IMR-90 (cell line): ENCODE measurements at regions not wholly inside any gene's neighbourhood (a gene's known extent, or its start where the extent isn't known, plus 50 kb on each side); places are given as distances from the start of the nearest gene placed in this dataset.

ENCODE experiments used
- ATAC-seq: fragments of 200-7000 bp; cut with Tn5 transposase; 2 replicates; pipeline ENCODE4 v1.9.1; 2020; ENCODE audit warnings: low read depth, mild to moderate bottlenecking, moderate library complexity
- BruUV-seq: library from RNA; stranded (reverse); fragments of 400-500 nt; replicated peaks from 2 replicates; lab custom pipeline; 2021; lab: Mats Ljungman, UMichigan
- CTCF ChIA-PET: fragments of 300-600 bp; formaldehyde crosslinking; extraction: SDS; loops from one replicate; lab custom pipeline; 2021; ENCODE audit warnings: antibody characterized with exemption; lab: Yijun Ruan, JAX
- POLR2A ChIA-PET: fragments of 300-600 bp; sonication (Branson Sonifier 250); formaldehyde crosslinking; loops from one replicate; lab custom pipeline; 2022; ENCODE audit warnings: antibody characterized with exemption; ENCODE audit not compliant: unreplicated experiment; lab: Charles Lee
- DNase-seq: peaks from one replicate; pipeline ENCODE4 v3.0.0; 2013
- H2AFZ ChIP-seq: replicated peaks from 2 replicates; pipeline ENCODE3; 2013; ENCODE audit warnings: low read length, mild to moderate bottlenecking; ENCODE audit not compliant: poor library complexity
- H2AK5ac ChIP-seq: 2 replicates; pipeline ENCODE4 v1.6.1; 2013; ENCODE audit warnings: low read depth, low read length, inconsistent platforms
- H2AK9ac ChIP-seq: replicated peaks from 2 replicates; pipeline ENCODE3; 2013; ENCODE audit warnings: mild to moderate bottlenecking, low read depth, low read length, moderate library complexity; ENCODE audit not compliant: poor library complexity
- H2BK120ac ChIP-seq: 2 replicates; pipeline ENCODE4 v1.6.1; 2013; ENCODE audit warnings: low read depth, low read length, inconsistent platforms
- H2BK15ac ChIP-seq: 3 replicates; pipeline ENCODE4 v1.6.1; 2013; ENCODE audit warnings: low read depth, low read length, inconsistent platforms
- H2BK20ac ChIP-seq: 2 replicates; pipeline ENCODE4 v1.6.1; 2013; ENCODE audit warnings: low read depth, mild to moderate bottlenecking, inconsistent platforms, low read length, moderate library complexity
- H2BK5ac ChIP-seq: 2 replicates; pipeline ENCODE4 v1.6.1; 2013; ENCODE audit warnings: mild to moderate bottlenecking, low read depth, low read length, inconsistent platforms; ENCODE audit not compliant: poor library complexity, severe bottlenecking
- H3K14ac ChIP-seq: replicated peaks from 2 replicates; pipeline ENCODE4 v1.6.1; 2013; ENCODE audit warnings: low read depth, low read length, inconsistent platforms
- H3K18ac ChIP-seq: 2 replicates; pipeline ENCODE4 v1.6.1; 2013; ENCODE audit warnings: low read depth, low read length, control low read depth
- H3K23ac ChIP-seq: 2 replicates; pipeline ENCODE4 v1.6.1; 2013; ENCODE audit warnings: low read depth, low read length, inconsistent platforms
- H3K27ac ChIP-seq: 2 replicates; pipeline ENCODE4 v1.5.1; 2013; ENCODE audit warnings: mild to moderate bottlenecking, control low read depth, low read length; ENCODE audit not compliant: insufficient read depth
- H3K27me3 ChIP-seq: 2 replicates; pipeline ENCODE4 v1.6.1; 2013; ENCODE audit warnings: low read length; ENCODE audit not compliant: control insufficient read depth, insufficient read depth
- H3K36me3 ChIP-seq: 2 replicates; pipeline ENCODE4 v1.6.1; 2013; ENCODE audit warnings: low read length, mixed read lengths; ENCODE audit not compliant: control insufficient read depth, insufficient read depth
- H3K4ac ChIP-seq: 2 replicates; pipeline ENCODE4 v1.6.1; 2013; ENCODE audit warnings: low read depth, low read length, inconsistent platforms
- H3K4me1 ChIP-seq: 2 replicates; pipeline ENCODE4 v1.6.1; 2013; ENCODE audit warnings: low read length, mixed read lengths; ENCODE audit not compliant: control insufficient read depth, insufficient read depth
- H3K4me2 ChIP-seq: 2 replicates; pipeline ENCODE4 v1.6.1; 2013; ENCODE audit warnings: low read depth, mild to moderate bottlenecking, control low read depth, low read length, moderate library complexity
- H3K4me3 ChIP-seq: 2 replicates; pipeline ENCODE4 v1.5.1; 2013; ENCODE audit warnings: low read depth, mild to moderate bottlenecking, control low read depth, low read length, moderate library complexity; ENCODE audit not compliant: insufficient read depth
- H3K56ac ChIP-seq: 2 replicates; pipeline ENCODE4 v1.6.1; 2013; ENCODE audit warnings: low read length, inconsistent platforms; ENCODE audit not compliant: insufficient read depth; ENCODE audit errors: extremely low read depth
- H3K79me1 ChIP-seq, 2 experiments: 2 replicates each; pipeline ENCODE4 v1.6.1; 2013; ENCODE audit warnings: low read length in 2 of 2, inconsistent platforms in 1 of 2, low read depth in 1 of 2
- H3K9ac ChIP-seq: 2 replicates; pipeline ENCODE4 v1.6.1; 2013; ENCODE audit warnings: low read depth, low read length, control low read depth
- H3K9me1 ChIP-seq: 2 replicates; pipeline ENCODE4 v1.6.1; 2013; ENCODE audit warnings: low read length, inconsistent platforms; ENCODE audit not compliant: insufficient read depth
- H3K9me3 ChIP-seq: 2 replicates; pipeline ENCODE4 v1.6.1; 2013; ENCODE audit warnings: low read length; ENCODE audit not compliant: control insufficient read depth, insufficient read depth
- H4K20me1 ChIP-seq: 2 replicates; pipeline ENCODE4 v1.6.1; 2013; ENCODE audit warnings: low read length, inconsistent platforms; ENCODE audit not compliant: insufficient read depth
- H4K5ac ChIP-seq: 2 replicates; pipeline ENCODE4 v1.6.1; 2013; ENCODE audit warnings: mild to moderate bottlenecking, low read depth, low read length, control low read depth
- H4K8ac ChIP-seq, 2 experiments: 2 replicates each; pipeline ENCODE4 v1.6.1; 2013; ENCODE audit warnings: low read depth in 2 of 2, low read length in 2 of 2, control low read depth in 1 of 2, inconsistent platforms in 1 of 2
- H4K91ac ChIP-seq: 2 replicates; pipeline ENCODE4 v1.6.1; 2013; ENCODE audit warnings: low read depth, low read length, inconsistent platforms; ENCODE audit not compliant: insufficient read depth
- BHLHE40 ChIP-seq: fragments of 150-350 bp; IDR thresholded peaks from 2 replicates; pipeline ENCODE4 v1.6.1; 2016; ENCODE audit warnings: mild to moderate bottlenecking, low read depth, low read length
- CEBPB ChIP-seq: IDR thresholded peaks from 2 replicates; pipeline ENCODE4 v1.6.1; 2012; ENCODE audit warnings: low read depth, low read length, improper control_type of control experiment
- CHD1 ChIP-seq: IDR thresholded peaks from 2 replicates; pipeline ENCODE4 v1.6.1; 2012; ENCODE audit warnings: low read depth, low read length, improper control_type of control experiment
- CTCF ChIP-seq: conservative IDR thresholded peaks from 2 replicates; pipeline ENCODE4 v1.5.1; 2012; ENCODE audit warnings: mild to moderate bottlenecking, low read depth, low read length, improper control_type of control experiment
- FOS ChIP-seq: fragments of 150-350 bp; IDR thresholded peaks from 2 replicates; pipeline ENCODE4 v1.6.1; 2016; ENCODE audit warnings: low read depth, low read length
- MAFK ChIP-seq: IDR thresholded peaks from 2 replicates; pipeline ENCODE4 v1.6.1; 2012; ENCODE audit warnings: low read depth, low read length, improper control_type of control experiment
- MXI1 ChIP-seq: IDR thresholded peaks from 2 replicates; pipeline ENCODE4 v1.6.1; 2012; ENCODE audit warnings: low read depth, mild to moderate bottlenecking, low read length, moderate library complexity, borderline replicate concordance
- NFE2L2 ChIP-seq: fragments of 150-350 bp; IDR thresholded peaks from 2 replicates; pipeline ENCODE4 v1.6.1; 2016; ENCODE audit warnings: low read depth, mild to moderate bottlenecking, low read length
- POLR2A ChIP-seq: IDR thresholded peaks from 2 replicates; pipeline ENCODE4 v1.6.1; 2012; ENCODE audit warnings: mild to moderate bottlenecking, low read depth, low read length
- RAD21 ChIP-seq: IDR thresholded peaks from 2 replicates; pipeline ENCODE4 v1.6.1; 2012; ENCODE audit warnings: low read length, improper control_type of control experiment
- RCOR1 ChIP-seq: IDR thresholded peaks from 2 replicates; pipeline ENCODE4 v1.6.1; 2012; ENCODE audit warnings: mild to moderate bottlenecking, low read length, improper control_type of control experiment; ENCODE audit not compliant: insufficient replicate concordance
- RFX5 ChIP-seq: IDR thresholded peaks from 2 replicates; pipeline ENCODE4 v1.8.0; 2012; ENCODE audit warnings: low read depth, mild to moderate bottlenecking, low read length, moderate library complexity
- SMC3 ChIP-seq: fragments of 150-350 bp; IDR thresholded peaks from 2 replicates; pipeline ENCODE4 v1.6.1; 2016; ENCODE audit warnings: low read depth, mild to moderate bottlenecking, antibody characterized with exemption, low read length, moderate library complexity
- dilution Hi-C: fragments of 300-500 bp; cut with HindIII; formaldehyde crosslinking; loops from one replicate; pipeline ENCODE4 v1.14.3; 2018; ENCODE audit warnings: low sequenced_read_pairs; ENCODE audit not compliant: unreplicated experiment
- in situ Hi-C: fragments of 300-500 bp; cut with MboI; formaldehyde crosslinking; loops from 3 replicates; pipeline ENCODE4 v1.14.3; 2019; ENCODE audit warnings: low sequenced_read_pairs, inconsistent platforms, mixed read lengths
- intact Hi-C: fragments of 100-400 bp; cut with micrococcal nuclease; formaldehyde crosslinking; loops from 2 replicates; pipeline ENCODE4 v1.10.0; 2022
- TF ChIP-seq, protein P1 (sequence below): fragments of 150-350 bp; IDR thresholded peaks from 2 replicates; pipeline ENCODE4 v1.6.1; 2017; ENCODE audit warnings: mild to moderate bottlenecking, antibody characterized with exemption, low read length, low read depth
- TF ChIP-seq, protein P2 (sequence below): fragments of 150-350 bp; IDR thresholded peaks from 2 replicates; pipeline ENCODE4 v1.6.1; 2016; ENCODE audit warnings: low read depth, mild to moderate bottlenecking, low read length, moderate library complexity, borderline replicate concordance

DNA sequence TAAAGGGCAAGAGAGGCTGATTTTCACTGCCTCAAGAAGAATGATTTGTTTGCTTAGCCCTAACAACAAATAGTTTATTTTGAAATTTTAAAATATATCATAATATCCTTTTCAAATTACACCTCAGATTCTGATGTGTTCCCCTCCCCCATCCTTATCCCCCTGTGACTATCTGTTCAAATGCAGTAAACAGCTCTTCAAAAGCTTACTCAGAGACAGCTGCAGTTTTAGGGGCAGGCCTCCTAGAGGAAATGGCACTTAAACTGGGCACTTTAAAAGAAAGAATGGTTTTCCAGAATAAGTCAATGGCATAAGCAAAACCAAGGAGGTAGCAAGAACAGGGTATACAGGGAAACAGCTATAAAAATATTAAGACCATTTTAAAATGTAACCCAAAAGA, 118.6 kb upstream of the UST start:
- ChIA-PET POLR2A (no interaction called here), CTCF (no interaction called here)
- H2AFZ ChIP-seq, result no peak overlapping the region
- H3K4me2 ChIP-seq, result no peak overlapping the region
- no peaks in the 10 kb centered on the region for H3K36me3 ChIP-seq
- no peaks in the 10 kb centered on the region for H3K9me3 ChIP-seq
- no peak overlapping the region for H3K4ac ChIP-seq
- in situ Hi-C loops, result no loop called here
- no TSS peak for BruUV-seq
- no peak overlapping the region for H3K4me3 ChIP-seq
- dilution Hi-C loops, result no loop called here
- ATAC-seq, result no peak
- H3K23ac ChIP-seq, result no peak overlapping the region
- no peak overlapping the region for H4K5ac ChIP-seq
- H2BK120ac ChIP-seq, result no peak overlapping the region
- H4K91ac ChIP-seq, result no peak overlapping the region
- H3K27me3 ChIP-seq, result no peaks in the 10 kb centered on the region; the same call in 1 of the 2 replicates
- no peak overlapping the region for H4K8ac ChIP-seq
- H3K18ac ChIP-seq, result no peak overlapping the region
- H2BK5ac ChIP-seq, result no peak overlapping the region
- no peaks in the 10 kb centered on the region for H4K20me1 ChIP-seq
- H2AK5ac ChIP-seq, result no peak overlapping the region
- H3K9ac ChIP-seq, result no peak overlapping the region
- intact Hi-C loops, result loop anchor here (2.0 kb wide), 1 partner anchor 19 kb away; no protein-coding TSS in a partner anchor
- H3K14ac ChIP-seq, result no peak overlapping the region
- DNase-seq, result no peak
- H2BK20ac ChIP-seq, result no peak overlapping the region
- H2AK9ac ChIP-seq, result no peak overlapping the region
- H3K27ac ChIP-seq, result no peak overlapping the region
- H3K9me1 ChIP-seq, result peaks cover 3% of the 10 kb centered on the region; the same call in 1 of the 2 replicates
- TF ChIP-seq, protein P1, sequence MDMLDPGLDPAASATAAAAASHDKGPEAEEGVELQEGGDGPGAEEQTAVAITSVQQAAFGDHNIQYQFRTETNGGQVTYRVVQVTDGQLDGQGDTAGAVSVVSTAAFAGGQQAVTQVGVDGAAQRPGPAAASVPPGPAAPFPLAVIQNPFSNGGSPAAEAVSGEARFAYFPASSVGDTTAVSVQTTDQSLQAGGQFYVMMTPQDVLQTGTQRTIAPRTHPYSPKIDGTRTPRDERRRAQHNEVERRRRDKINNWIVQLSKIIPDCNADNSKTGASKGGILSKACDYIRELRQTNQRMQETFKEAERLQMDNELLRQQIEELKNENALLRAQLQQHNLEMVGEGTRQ, result no peak
- TF ChIP-seq CTCF (no peak), RCOR1 (no peak), FOS (no peak), CHD1 (no peak), NFE2L2 (no peak), MXI1 (no peak), MAFK (no peak), CEBPB (no peak), RAD21 (no peak), POLR2A (no peak), SMC3 (no peak), BHLHE40 (no peak), RFX5 (no peak)
- TF ChIP-seq, protein P2, sequence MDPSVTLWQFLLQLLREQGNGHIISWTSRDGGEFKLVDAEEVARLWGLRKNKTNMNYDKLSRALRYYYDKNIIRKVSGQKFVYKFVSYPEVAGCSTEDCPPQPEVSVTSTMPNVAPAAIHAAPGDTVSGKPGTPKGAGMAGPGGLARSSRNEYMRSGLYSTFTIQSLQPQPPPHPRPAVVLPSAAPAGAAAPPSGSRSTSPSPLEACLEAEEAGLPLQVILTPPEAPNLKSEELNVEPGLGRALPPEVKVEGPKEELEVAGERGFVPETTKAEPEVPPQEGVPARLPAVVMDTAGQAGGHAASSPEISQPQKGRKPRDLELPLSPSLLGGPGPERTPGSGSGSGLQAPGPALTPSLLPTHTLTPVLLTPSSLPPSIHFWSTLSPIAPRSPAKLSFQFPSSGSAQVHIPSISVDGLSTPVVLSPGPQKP, result no peak
- H3K56ac ChIP-seq, result no peak overlapping the region
- no peaks in the 10 kb centered on the region for H3K4me1 ChIP-seq
- no peak overlapping the region for H2BK15ac ChIP-seq
- no peaks in the 10 kb centered on the region for H3K79me1 ChIP-seq
